Ascending aorta (tissue), 2 donors: ENCODE measurements at regions not wholly inside any gene's neighbourhood (a gene's known extent, or its start where the extent isn't known, plus 50 kb on each side); places are given as distances from the start of the nearest gene placed in this dataset.

Source experiments
- DNase-seq, 2 donors: peaks; one replicate each; pipeline ENCODE4 v3.0.0-alpha.2; 2019; ENCODE audit warnings: low spot score in 2 of 2
- H3K27ac ChIP-seq, 2 donors: fragments of 200-600 bp; sonication (generic); one replicate each; pipeline ENCODE4 v1.5.1; 2016 to 2017; ENCODE audit warnings: mild to moderate bottlenecking in 1 of 2
- H3K27me3 ChIP-seq: fragments of 200-600 bp; sonication (generic); one replicate; pipeline ENCODE4 v1.5.1; 2017
- H3K36me3 ChIP-seq, 2 donors: fragments of 200-600 bp; sonication (generic); one replicate each; pipeline ENCODE4 v1.5.1; 2016
- H3K4me1 ChIP-seq, 2 donors: fragments of 200-600 bp; sonication (generic); one replicate each; pipeline ENCODE4 v1.5.1; 2016 to 2017; ENCODE audit warnings: mild to moderate bottlenecking in 1 of 2
- H3K4me3 ChIP-seq, 2 donors: fragments of 200-600 bp; sonication (generic); one replicate each; pipeline ENCODE4 v1.5.1; 2016 to 2017; ENCODE audit warnings: mild to moderate bottlenecking in 1 of 2
- H3K9me3 ChIP-seq, 2 donors: fragments of 200-600 bp; sonication (generic); one replicate each; pipeline ENCODE4 v1.5.1; 2016
- intact Hi-C: fragments of 100-400 bp; cut with DNase I; formaldehyde crosslinking; loops from one replicate; pipeline ENCODE4 v1.15.1; 2023
- TF ChIP-seq, protein P1 (sequence below), 3 experiments: fragments of 200-600 bp in 2 of 3; fragments of 450-650 bp in 1 of 3; sonication (generic) in 2 of 3; IDR thresholded peaks; one replicate each; pipeline ENCODE4 v1.5.1; 2016 to 2019; ENCODE audit warnings: antibody characterized with exemption in 3 of 3, mild to moderate bottlenecking in 1 of 3, moderate library complexity in 1 of 3

DNA sequence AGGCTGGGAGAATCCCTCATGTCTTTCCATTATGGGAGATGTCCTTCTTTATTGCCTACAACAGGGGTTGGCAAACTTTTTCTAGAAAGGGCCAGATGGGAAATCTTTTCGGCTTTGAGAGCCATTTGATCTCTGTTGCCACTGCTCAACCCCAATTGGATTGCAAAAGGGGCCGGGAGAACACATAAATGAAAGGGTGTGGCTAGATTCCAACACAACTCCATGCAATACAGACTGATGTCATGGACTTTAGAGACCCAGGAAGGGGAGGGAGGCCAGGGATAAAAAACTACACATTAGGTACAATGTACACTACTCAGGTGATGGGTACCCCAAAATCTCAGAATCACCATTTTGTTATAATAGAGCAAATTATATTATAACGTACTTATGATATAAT, 97.6 kb upstream of the SIM2 start:
- TF ChIP-seq, protein P1, sequence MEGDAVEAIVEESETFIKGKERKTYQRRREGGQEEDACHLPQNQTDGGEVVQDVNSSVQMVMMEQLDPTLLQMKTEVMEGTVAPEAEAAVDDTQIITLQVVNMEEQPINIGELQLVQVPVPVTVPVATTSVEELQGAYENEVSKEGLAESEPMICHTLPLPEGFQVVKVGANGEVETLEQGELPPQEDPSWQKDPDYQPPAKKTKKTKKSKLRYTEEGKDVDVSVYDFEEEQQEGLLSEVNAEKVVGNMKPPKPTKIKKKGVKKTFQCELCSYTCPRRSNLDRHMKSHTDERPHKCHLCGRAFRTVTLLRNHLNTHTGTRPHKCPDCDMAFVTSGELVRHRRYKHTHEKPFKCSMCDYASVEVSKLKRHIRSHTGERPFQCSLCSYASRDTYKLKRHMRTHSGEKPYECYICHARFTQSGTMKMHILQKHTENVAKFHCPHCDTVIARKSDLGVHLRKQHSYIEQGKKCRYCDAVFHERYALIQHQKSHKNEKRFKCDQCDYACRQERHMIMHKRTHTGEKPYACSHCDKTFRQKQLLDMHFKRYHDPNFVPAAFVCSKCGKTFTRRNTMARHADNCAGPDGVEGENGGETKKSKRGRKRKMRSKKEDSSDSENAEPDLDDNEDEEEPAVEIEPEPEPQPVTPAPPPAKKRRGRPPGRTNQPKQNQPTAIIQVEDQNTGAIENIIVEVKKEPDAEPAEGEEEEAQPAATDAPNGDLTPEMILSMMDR (IDR thresholded peaks at IDR 0.05): no peak
- Histone ChIP-seq H3K9me3 (no peaks in the 10 kb centered on the region), H3K4me1 (no peaks in the 10 kb centered on the region), H3K4me3 (no peak overlapping the region), H3K36me3 (no peaks in the 10 kb centered on the region), H3K27me3 (no peaks in the 10 kb centered on the region), H3K27ac (no peak overlapping the region)
- no peak for DNase-seq
- intact Hi-C loops: no loop called here

DNA sequence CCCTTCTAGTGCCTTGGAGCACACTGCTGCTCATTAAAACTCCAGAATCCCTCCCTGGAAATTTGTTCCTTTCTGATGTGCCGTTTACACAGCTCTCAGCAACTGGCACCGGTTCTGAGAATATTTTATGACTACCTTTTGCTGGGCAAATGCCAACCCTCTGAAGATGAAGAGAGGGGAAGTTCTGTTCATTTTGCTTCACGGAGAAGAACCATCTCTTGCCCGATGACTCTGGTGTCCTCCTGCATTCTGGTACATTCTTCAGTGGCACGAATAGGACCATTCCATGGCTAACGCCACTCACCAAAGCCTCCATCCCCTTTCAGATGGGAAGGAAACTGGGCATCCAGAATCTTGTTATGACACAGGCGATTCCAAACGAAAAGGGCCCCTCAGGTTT, 96.2 kb upstream of the SIM2 start:
- intact Hi-C loops: no loop called here
- Histone ChIP-seq H3K9me3 (no peaks in the 10 kb centered on the region), H3K27me3 (no peaks in the 10 kb centered on the region), H3K4me1 (no peaks in the 10 kb centered on the region), H3K4me3 (no peak overlapping the region), H3K27ac (no peak overlapping the region), H3K36me3 (no peaks in the 10 kb centered on the region)
- TF ChIP-seq, protein P1 (IDR thresholded peaks at IDR 0.05): no peak
- DNase-seq: peak in 1 of 2 donors; percentile 18

DNA sequence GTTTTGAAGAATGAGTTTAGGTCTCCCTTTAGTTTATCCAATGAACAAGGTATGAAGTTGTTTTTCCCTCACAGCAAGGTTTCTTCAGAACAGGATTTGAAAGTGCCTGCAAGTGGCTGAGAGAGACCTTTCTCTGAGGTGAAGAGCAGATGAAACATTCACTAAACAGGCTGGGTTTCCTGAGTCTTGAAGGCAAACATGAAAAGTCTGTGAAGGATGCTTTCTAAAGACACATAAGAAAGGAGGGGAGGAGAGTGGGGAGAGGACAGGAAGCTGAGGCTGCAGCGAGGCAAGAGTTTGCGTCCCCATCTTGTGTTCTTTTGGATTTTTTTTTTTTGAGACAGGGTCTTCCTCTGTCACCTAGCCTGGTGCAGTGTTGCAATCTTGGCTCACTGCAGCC, 95.7 kb upstream of the SIM2 start:
- intact Hi-C loops: no loop called here
- TF ChIP-seq, protein P1 (IDR thresholded peaks at IDR 0.05): no peak
- Histone ChIP-seq H3K27ac (no peak overlapping the region), H3K27me3 (no peaks in the 10 kb centered on the region), H3K9me3 (no peaks in the 10 kb centered on the region), H3K4me3 (no peak overlapping the region), H3K4me1 (no peaks in the 10 kb centered on the region), H3K36me3 (no peaks in the 10 kb centered on the region)
- DNase-seq: peak in 1 of 2 donors; percentile 1

DNA sequence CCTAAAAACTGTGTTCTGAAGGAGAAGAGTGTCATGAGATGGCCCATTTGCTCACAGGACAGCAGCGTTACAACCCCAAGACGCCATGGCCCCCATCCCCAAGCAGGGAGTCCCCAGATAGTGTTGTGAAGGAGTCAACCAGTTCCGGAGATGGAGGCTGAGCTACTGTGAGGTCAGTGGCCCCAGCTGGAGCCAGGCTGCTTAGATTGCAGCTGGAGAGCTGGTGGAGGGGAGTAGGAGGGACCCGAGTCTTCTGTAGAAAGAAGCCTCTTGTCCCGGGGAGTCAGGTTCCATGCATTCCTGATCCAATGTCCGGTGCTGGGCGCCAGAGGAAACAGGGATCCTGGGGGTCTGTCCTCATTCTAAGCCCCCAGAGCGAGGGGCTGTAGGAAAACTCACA, 93.5 kb upstream of the SIM2 start:
- intact Hi-C loops: no loop called here

DNA sequence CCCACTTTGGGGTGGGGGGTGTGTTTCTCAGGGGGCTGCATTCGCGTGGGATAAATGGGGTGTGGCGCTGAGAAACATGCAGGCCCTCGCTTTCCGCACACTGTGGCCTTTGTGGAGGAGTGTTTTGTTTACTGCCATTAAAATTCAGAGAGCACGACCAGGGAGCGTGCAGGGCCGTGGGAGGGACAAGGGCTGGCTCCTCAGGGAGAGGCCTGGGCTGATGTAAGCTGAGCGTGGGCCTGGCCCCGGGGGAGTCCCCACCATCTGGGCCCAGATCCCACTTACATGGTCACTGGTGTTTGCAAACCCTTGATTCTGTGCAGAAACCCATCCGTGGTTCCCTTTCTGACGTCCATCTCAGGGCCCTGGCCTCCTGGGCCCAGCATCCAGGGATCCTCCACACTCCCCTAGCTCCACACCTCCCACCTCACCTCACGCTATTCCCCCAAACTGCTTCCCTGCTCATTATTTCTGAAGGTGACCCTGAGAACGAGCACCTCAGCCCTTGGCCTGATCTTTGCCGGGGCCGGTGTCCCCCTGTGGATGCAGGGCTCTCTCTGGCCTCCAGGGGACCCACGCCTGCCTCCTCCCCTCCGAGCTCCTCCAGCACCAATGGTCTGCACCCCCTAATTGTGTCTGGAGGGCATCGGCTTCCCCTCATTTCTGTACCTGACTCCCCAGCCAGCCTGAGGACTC, 92.5 kb upstream of the SIM2 start:
- intact Hi-C loops: no loop called here

More for the DNA sequence above, 93.5 kb upstream of the SIM2 start:
- Histone ChIP-seq H3K4me3 (no peak overlapping the region), H3K9me3 (no peaks in the 10 kb centered on the region), H3K27me3 (no peaks in the 10 kb centered on the region), H3K4me1 (no peaks in the 10 kb centered on the region), H3K27ac (no peak overlapping the region), H3K36me3 (no peaks in the 10 kb centered on the region)
- TF ChIP-seq, protein P1 (IDR thresholded peaks at IDR 0.05): no peak
- peak in 1 of 2 donors; percentile 54 for DNase-seq

More for the DNA sequence above, 92.5 kb upstream of the SIM2 start:
- no peaks in the 10 kb centered on the region for H3K9me3 ChIP-seq
- peak in 1 of 2 donors; percentile 28 for DNase-seq
- no peaks in the 10 kb centered on the region for H3K27me3 ChIP-seq
- H3K4me3 ChIP-seq: no peak overlapping the region
- H3K27ac ChIP-seq: no peak overlapping the region
- no peaks in the 10 kb centered on the region for H3K4me1 ChIP-seq
- H3K36me3 ChIP-seq: no peaks in the 10 kb centered on the region
- TF ChIP-seq, protein P1 (IDR thresholded peaks at IDR 0.05): no peak
